DMS53 (cell line): ENCODE measurements at regions not wholly inside any gene's neighbourhood (a gene's known extent, or its start where the extent isn't known, plus 50 kb on each side); places are given as distances from the start of the nearest gene placed in this dataset.

Experiments
- DNase-seq: peaks from one replicate; lab custom pipeline; 2025; lab: John Stamatoyannopoulos, UW

GRCh38 chr3:62981962-62982361 lies 106.7 kb upstream of the CADPS start:
- no peak for DNase-seq

- DNase-seq, result no peak
Measured at GRCh38 chr3:62982795-62983455, 107.7 kb upstream of the CADPS start.

GRCh38 chr3:62986061-62986460 lies 110.8 kb upstream of the CADPS start:
- DNase-seq, result no peak

DNA sequence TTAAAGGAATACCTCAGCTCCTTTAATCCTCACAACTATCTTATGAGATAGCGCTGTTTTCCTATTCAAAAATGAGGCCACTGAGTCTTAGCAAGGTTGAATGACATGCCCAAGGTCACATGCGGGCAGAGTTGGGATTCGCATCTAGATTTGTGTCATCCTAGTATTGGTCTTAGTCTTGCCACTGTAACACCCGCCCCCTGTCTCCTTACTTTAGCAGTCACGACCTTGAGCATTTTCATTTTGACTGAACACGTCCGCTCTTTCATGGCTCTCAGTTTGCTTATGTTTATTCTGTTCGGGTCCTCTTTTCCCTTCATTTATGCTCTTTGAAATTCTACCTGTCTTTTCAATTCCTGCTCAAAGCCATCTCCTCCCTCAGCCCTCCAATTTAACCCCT lies 112.5 kb upstream of the CADPS start:
- no peak for DNase-seq

DNA sequence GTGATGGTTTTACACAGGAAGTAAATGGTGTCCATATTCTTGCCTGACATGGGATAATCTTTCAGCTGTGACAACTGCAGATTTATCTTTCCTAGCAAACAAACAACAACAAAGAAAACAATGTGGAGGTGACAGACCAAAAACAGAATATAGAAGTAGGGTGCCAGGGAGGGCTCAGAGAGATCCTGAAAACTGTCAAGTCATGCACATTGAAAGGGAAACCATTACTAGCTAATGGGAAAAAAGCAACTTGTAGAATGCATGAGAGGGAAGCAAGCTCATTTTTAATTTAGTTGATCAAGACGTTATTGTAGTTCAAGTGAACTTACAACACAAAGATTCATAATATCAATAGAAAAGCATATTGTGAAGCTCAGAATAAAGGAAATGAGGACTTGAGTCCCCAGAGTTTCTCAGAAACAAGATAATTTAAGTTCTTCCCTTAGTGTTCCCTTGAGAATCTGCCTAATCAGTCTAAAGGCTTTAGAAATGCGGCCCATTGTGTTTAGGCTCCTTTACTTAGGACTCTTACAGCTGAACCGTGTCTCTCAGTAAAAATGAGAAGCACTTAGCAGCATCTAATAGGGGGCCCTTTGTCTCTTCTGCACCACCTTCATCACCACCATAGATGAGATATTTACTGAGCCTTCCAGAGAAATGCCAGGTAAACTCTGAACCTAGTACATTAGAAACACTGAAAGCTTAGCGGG lies 115.6 kb upstream of the CADPS start:
- no peak for DNase-seq

- DNase-seq, result peak; percentile 44
Measured at GRCh38 chr3:62992520-62992919, 117.3 kb upstream of the CADPS start.

GRCh38 chr3:62995119-62995518 lies 119.9 kb upstream of the CADPS start:
- no peak for DNase-seq

DNA sequence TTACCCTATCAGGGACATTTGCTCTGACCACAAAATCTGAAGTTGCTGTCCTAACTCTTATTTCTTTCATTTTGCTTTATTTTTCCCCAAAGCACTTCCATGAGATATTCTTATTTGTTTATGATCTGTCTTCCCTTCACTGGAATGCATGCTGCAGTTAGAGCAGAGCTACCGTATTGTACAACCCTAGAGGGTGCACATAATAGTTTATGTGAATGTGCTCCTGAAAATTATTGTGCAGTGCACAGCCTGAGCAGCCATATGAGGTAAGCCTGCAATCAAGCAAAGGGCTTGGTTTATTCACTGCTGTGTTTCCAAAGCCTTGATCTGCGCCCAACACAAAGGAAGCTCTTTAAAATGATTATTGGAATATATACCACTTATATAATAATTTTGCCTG lies 120.3 kb upstream of the CADPS start:
- DNase-seq, result no peak

DNA sequence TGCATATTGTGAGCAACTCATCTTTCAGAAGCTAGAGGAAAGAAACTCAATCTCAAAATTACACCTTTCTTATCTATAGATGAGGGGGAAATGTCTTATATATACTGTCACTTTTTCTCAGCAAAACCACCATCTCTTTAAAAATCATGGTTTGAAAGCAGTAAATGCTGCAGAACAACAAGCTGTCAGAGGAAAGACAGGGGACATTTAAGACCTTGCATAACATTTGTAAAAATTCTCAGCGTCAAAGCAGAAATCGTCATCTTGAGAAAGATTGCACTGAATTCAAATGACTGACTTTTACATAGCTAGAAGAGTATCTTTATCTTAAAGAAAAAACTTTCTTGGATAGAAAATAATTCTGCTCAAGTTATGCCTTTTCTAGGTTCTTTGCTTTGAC lies 122.2 kb upstream of the CADPS start:
- DNase-seq, result no peak

DNA sequence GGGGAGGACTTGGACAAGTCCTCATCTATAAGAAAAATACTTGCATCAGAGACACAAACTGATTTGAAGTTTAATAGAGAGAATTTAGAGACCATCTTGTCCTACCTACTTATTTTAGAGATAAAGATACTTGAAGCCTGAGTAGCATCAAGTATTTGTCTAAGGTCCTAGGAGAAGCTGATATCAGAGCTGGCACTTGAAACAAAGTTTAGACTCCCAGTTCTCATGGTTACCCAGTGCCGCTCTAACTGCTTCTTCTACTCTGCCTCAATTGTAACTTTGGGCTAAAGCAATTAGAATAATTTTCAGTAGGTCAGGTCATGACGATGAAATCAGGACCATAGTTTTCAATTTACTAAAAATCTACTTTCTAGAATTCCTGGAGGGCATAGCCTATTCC lies 123.9 kb upstream of the CADPS start:
- no peak for DNase-seq

DNA sequence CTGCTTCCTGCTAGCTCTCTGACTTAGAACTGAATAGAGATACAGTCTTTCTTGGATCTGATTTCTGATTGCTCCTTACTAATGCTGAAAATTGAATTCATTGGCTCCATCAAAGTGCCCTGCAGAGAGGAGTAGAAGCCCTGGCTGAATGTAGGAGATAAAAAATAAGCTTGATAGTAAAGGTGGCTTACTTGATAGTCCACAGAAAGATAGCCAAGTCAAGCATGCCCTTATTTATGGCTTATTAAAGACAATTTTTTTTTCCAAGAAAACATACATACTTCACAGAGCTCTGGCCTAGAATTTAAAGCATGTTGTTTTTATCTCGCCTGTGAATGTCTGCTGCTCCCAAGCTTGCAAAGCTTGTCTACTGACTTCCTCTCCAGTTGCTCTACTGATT lies 124.6 kb upstream of the CADPS start:
- no peak for DNase-seq

- DNase-seq, result no peak
Measured at GRCh38 chr3:63004448-63004847, 129.2 kb upstream of the CADPS start.

- peak; percentile 49 for DNase-seq
Measured at GRCh38 chr3:63015614-63016309, 140.5 kb upstream of the CADPS start.

- no peak for DNase-seq
Measured at GRCh38 chr3:63022114-63022513, 146.9 kb upstream of the CADPS start.

- no peak for DNase-seq
Measured at GRCh38 chr3:63026722-63027121, 151.5 kb upstream of the CADPS start.

GRCh38 chr3:63029326-63029725 lies 154.1 kb upstream of the CADPS start:
- DNase-seq, result no peak

GRCh38 chr3:63029921-63030320 lies 154.7 kb upstream of the CADPS start:
- no peak for DNase-seq

DNA sequence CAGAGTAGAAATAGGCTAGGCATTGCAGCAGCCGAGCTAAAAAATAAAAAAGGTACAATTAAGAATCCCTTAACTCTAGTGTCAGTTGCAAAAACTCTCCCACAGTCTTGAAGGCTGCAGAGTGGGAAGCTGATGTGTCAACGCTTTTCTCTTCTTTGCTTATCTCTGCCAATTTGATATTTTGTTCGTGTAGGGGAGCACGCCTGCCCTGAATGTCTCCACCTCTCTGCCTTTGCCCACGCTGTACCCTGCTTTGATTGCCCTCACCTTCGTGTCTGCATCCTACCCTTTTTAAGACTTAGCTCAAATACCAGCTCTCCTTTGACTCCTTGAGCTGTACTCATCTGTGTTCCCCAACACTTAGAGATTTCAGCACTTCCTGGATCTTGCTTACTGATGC lies 155.4 kb upstream of the CADPS start:
- DNase-seq, result no peak

- DNase-seq, result no peak
Measured at GRCh38 chr3:63032881-63033280, 157.7 kb upstream of the CADPS start.

DNA sequence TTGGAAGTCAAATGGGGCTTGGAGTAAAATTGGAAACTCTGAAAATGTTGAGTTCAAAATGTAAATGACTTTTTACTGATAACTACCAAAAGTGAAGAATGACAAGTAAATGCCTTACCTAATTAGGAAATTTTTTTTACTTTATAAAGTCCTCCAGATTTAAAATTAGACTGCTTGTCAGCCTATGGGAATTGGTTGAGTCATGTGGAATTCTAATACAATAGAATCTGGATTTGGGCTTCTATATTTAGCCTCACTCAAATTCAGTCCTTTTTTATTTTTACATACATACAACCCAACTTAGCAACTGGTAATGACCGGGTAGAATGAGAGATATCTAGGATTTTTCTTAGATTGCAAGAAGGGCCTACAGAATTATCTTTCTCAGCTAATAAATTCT lies 158.9 kb upstream of the CADPS start:
- DNase-seq, result no peak

GRCh38 chr3:63037116-63037515 lies 161.9 kb upstream of the CADPS start:
- DNase-seq, result no peak

DNA sequence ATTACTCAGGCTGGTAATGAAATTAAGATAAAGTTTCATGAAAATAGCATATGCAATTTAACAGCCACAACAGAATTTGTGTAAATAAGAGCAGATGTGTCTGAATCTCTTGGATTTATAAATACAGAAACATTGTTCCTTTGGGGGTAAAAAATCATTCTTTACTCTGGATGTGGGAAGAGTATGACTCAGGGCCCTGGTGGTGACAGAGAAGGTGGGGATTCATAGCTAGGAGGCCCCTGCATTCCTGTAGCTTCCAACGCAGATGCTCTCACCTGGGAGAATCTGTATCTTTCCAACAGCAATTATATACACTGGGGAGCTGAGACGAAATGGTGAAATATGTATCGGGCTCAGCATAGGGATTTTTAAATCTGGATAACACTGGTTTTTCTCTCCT lies 167.6 kb upstream of the CADPS start:
- no peak for DNase-seq

DNA sequence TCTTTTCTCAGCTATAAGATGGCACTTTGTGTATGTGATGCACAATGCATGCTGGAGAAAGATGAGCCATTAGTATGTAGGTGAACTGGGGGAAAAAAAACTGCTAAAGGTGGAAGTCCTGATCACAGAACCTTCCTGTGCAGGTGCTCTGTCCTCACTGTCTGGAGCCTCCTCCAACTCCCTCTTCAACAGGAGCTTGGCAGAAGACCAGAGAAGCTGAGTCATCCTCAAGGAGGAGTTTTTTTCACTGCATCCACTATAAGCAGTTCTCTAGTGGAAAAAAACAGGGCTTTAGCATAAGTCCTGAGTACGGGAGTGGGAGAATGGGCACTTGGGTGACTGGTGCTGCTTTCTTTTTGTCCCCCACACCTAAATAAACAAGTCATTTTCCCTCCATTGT lies 168.4 kb upstream of the CADPS start:
- DNase-seq, result peak; percentile 22
